ENCODE measurements at regions not wholly inside any gene's neighbourhood (a gene's known extent, or its start where the extent isn't known, plus 50 kb on each side); places are given as distances from the start of the nearest gene placed in this dataset.

DNA sequence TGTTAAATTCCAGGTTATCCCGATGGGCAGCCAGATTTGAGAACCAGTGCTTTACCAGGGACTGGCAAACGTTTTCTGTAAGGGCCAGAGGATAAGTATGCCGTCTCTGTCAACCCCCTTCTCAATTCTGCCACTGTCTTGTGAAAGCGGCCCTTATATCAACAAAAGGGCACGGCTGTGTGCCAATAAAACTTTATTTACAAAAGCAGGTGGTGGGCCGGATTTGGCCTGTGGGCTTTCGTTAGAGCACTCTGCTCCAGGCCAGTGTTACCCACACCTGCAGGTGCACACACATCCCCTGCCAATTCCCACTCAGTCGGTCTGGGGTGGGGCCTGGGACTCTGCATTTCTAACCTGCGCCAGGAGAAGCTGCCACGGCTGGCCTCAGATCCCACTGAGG, 111.2 kb downstream of the RFLNA start:
- TF ChIP-seq POLR2AphosphoS5 (IDR thresholded peaks at IDR 0.05; ENCODE audit: low read depth), result no peak
- TF ChIP-seq, protein P1, sequence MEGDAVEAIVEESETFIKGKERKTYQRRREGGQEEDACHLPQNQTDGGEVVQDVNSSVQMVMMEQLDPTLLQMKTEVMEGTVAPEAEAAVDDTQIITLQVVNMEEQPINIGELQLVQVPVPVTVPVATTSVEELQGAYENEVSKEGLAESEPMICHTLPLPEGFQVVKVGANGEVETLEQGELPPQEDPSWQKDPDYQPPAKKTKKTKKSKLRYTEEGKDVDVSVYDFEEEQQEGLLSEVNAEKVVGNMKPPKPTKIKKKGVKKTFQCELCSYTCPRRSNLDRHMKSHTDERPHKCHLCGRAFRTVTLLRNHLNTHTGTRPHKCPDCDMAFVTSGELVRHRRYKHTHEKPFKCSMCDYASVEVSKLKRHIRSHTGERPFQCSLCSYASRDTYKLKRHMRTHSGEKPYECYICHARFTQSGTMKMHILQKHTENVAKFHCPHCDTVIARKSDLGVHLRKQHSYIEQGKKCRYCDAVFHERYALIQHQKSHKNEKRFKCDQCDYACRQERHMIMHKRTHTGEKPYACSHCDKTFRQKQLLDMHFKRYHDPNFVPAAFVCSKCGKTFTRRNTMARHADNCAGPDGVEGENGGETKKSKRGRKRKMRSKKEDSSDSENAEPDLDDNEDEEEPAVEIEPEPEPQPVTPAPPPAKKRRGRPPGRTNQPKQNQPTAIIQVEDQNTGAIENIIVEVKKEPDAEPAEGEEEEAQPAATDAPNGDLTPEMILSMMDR (IDR thresholded peaks at IDR 0.05; ENCODE audit: insufficient read depth, low read length), result no peak
- TF ChIP-seq GABPA (IDR thresholded peaks at IDR 0.05; ENCODE audit: low read depth), result no peak
- no peak for TF ChIP-seq SPI1 (IDR thresholded peaks at IDR 0.05; ENCODE audit: borderline replicate concordance, low read depth)

Data from HL-60 (cell line).